ENCODE measurements at regions not wholly inside any gene's neighbourhood (a gene's known extent, or its start where the extent isn't known, plus 50 kb on each side); places are given as distances from the start of the nearest gene placed in this dataset.

GRCh38 chr2:107132070-107132469, 246.1 kb upstream of the ST6GAL2 start:
- H3K27ac ChIP-seq = no peak overlapping the region
- H3K4me3 ChIP-seq = no peak overlapping the region
- no peaks in the 10 kb centered on the region for H3K4me1 ChIP-seq (ENCODE audit: insufficient read depth)
- H3K4me2 ChIP-seq = no peak overlapping the region
- no peaks in the 10 kb centered on the region for H4K20me1 ChIP-seq (ENCODE audit: insufficient read depth, poor library complexity, severe bottlenecking)
- no peaks in the 10 kb centered on the region for H3K36me3 ChIP-seq (replicated peaks; ENCODE audit: insufficient read depth, low read depth)
- DNase-seq (ENCODE audit: low spot score) = no peak
- no peaks in the 10 kb centered on the region for H3K9me3 ChIP-seq (ENCODE audit: low read depth)
- 85% methylated on average over 11 of the region's 11 CpGs for WGBS (ENCODE audit: low lambda C conversion rate, missing lambda C conversion rate)
- H2AFZ ChIP-seq = no peak overlapping the region
- no peaks in the 10 kb centered on the region for H3K9me2 ChIP-seq (replicated peaks; ENCODE audit: insufficient read depth)
- TF ChIP-seq EZH2 (IDR thresholded peaks at IDR 0.05; ENCODE audit: borderline replicate concordance) = no peak
- TF ChIP-seq EZH2phosphoT487 (IDR thresholded peaks at IDR 0.05; ENCODE audit: low read depth, severe bottlenecking, unreplicated experiment) = no peak
- TF ChIP-seq CTCF (IDR thresholded peaks at IDR 0.05; ENCODE audit: poor library complexity) = no peak
- no peaks in the 10 kb centered on the region for H3K79me2 ChIP-seq
- H3K27me3 ChIP-seq = no peaks in the 10 kb centered on the region

- Histone ChIP-seq H3K9me3 (ENCODE audit: low read depth) (no peaks in the 10 kb centered on the region), H3K4me3 (no peak overlapping the region), H2AFZ (no peak overlapping the region), H3K27ac (no peak overlapping the region), H4K20me1 (ENCODE audit: insufficient read depth, poor library complexity, severe bottlenecking) (no peaks in the 10 kb centered on the region), H3K4me2 (no peak overlapping the region), H3K9me2 (replicated peaks; ENCODE audit: insufficient read depth) (no peaks in the 10 kb centered on the region), H3K36me3 (replicated peaks; ENCODE audit: insufficient read depth, low read depth) (no peaks in the 10 kb centered on the region), H3K79me2 (no peaks in the 10 kb centered on the region), H3K27me3 (no peaks in the 10 kb centered on the region), H3K4me1 (ENCODE audit: insufficient read depth) (no peaks in the 10 kb centered on the region)
- 76% methylated on average over 4 of the region's 4 CpGs for WGBS (ENCODE audit: low lambda C conversion rate, missing lambda C conversion rate)
- DNase-seq (ENCODE audit: low spot score) = no peak
- TF ChIP-seq EZH2phosphoT487 (IDR thresholded peaks at IDR 0.05; ENCODE audit: low read depth, severe bottlenecking, unreplicated experiment) (no peak), CTCF (IDR thresholded peaks at IDR 0.05; ENCODE audit: poor library complexity) (no peak), EZH2 (IDR thresholded peaks at IDR 0.05; ENCODE audit: borderline replicate concordance) (no peak)
These were observed 246.8 kb upstream of the ST6GAL2 start for GRCh38 chr2:107132746-107133145.

- no peaks in the 10 kb centered on the region for H3K9me3 ChIP-seq (ENCODE audit: low read depth)
- no peaks in the 10 kb centered on the region for H3K27me3 ChIP-seq
- H4K20me1 ChIP-seq (ENCODE audit: insufficient read depth, poor library complexity, severe bottlenecking) = no peaks in the 10 kb centered on the region
- H3K4me2 ChIP-seq = no peak overlapping the region
- no peaks in the 10 kb centered on the region for H3K9me2 ChIP-seq (replicated peaks; ENCODE audit: insufficient read depth)
- no peak overlapping the region for H3K27ac ChIP-seq
- TF ChIP-seq EZH2phosphoT487 (IDR thresholded peaks at IDR 0.05; ENCODE audit: low read depth, severe bottlenecking, unreplicated experiment) (no peak), CTCF (IDR thresholded peaks at IDR 0.05; ENCODE audit: poor library complexity) (no peak), EZH2 (IDR thresholded peaks at IDR 0.05; ENCODE audit: borderline replicate concordance) (no peak)
- no peaks in the 10 kb centered on the region for H3K79me2 ChIP-seq
- DNase-seq (ENCODE audit: low spot score) = no peak
- no peak overlapping the region for H3K4me3 ChIP-seq
- H3K4me1 ChIP-seq (ENCODE audit: insufficient read depth) = no peaks in the 10 kb centered on the region
- H3K36me3 ChIP-seq (replicated peaks; ENCODE audit: insufficient read depth, low read depth) = no peaks in the 10 kb centered on the region
- 84% methylated on average over 1 of the region's 1 CpG for WGBS (ENCODE audit: low lambda C conversion rate, missing lambda C conversion rate)
- H2AFZ ChIP-seq = no peak overlapping the region
These were observed 247.4 kb upstream of the ST6GAL2 start for GRCh38 chr2:107133412-107133811.

- Histone ChIP-seq H3K9me3 (ENCODE audit: low read depth) (no peaks in the 10 kb centered on the region), H4K20me1 (ENCODE audit: insufficient read depth, poor library complexity, severe bottlenecking) (no peaks in the 10 kb centered on the region), H3K9me2 (replicated peaks; ENCODE audit: insufficient read depth) (no peaks in the 10 kb centered on the region), H3K36me3 (replicated peaks; ENCODE audit: insufficient read depth, low read depth) (no peaks in the 10 kb centered on the region), H3K27me3 (no peaks in the 10 kb centered on the region), H3K27ac (no peak overlapping the region), H3K4me2 (no peak overlapping the region), H3K4me3 (no peak overlapping the region), H2AFZ (no peak overlapping the region), H3K4me1 (ENCODE audit: insufficient read depth) (no peaks in the 10 kb centered on the region), H3K79me2 (no peaks in the 10 kb centered on the region)
- no peak for TF ChIP-seq EZH2 (IDR thresholded peaks at IDR 0.05; ENCODE audit: borderline replicate concordance)
- TF ChIP-seq EZH2phosphoT487 (IDR thresholded peaks at IDR 0.05; ENCODE audit: low read depth, severe bottlenecking, unreplicated experiment) = no peak
- no peak for TF ChIP-seq CTCF (IDR thresholded peaks at IDR 0.05; ENCODE audit: poor library complexity)
- no peak for DNase-seq (ENCODE audit: low spot score)
These were observed 250.8 kb upstream of the ST6GAL2 start for GRCh38 chr2:107136733-107137132.

All from hepatocyte (in vitro differentiated cells).